Neural progenitor cell (in vitro differentiated cells): ENCODE measurements at regions not wholly inside any gene's neighbourhood (a gene's known extent, or its start where the extent isn't known, plus 50 kb on each side); places are given as distances from the start of the nearest gene placed in this dataset.

Source experiments
- CTCF ChIP-seq: fragments of 200-600 bp; sonication (generic); IDR thresholded peaks from 2 replicates; pipeline ENCODE4 v1.5.1; 2017; ENCODE audit warnings: antibody characterized with exemption, mild to moderate bottlenecking
- EZH2 ChIP-seq: fragments of 200-600 bp; sonication (generic); IDR thresholded peaks from 2 replicates; pipeline ENCODE4 v1.6.1; 2017; ENCODE audit warnings: antibody characterized with exemption, mild to moderate bottlenecking, moderate library complexity

- TF ChIP-seq CTCF, result no peak
- no peak for TF ChIP-seq EZH2
Measured at GRCh38 chr20:55172310-55173002, 697.1 kb downstream of the DOK5 start.
